GM12891 (cell line): ENCODE measurements at regions not wholly inside any gene's neighbourhood (a gene's known extent, or its start where the extent isn't known, plus 50 kb on each side); places are given as distances from the start of the nearest gene placed in this dataset.

Experiments used
- PAX5 ChIP-seq: IDR thresholded peaks from 2 replicates; pipeline ENCODE4 v1.6.1; 2011; ENCODE audit warnings: low read length, moderate library complexity, mild to moderate bottlenecking; ENCODE audit not compliant: insufficient read depth, severe bottlenecking
- POLR2A ChIP-seq: IDR thresholded peaks from 2 replicates; pipeline ENCODE4 v1.6.1; 2011; ENCODE audit warnings: low read depth, low read length, control low read depth
- POLR2AphosphoS5 ChIP-seq: IDR thresholded peaks from 2 replicates; pipeline ENCODE4 v1.6.1; 2011; ENCODE audit warnings: low read depth, low read length, control low read depth
- POU2F2 ChIP-seq: IDR thresholded peaks from 2 replicates; pipeline ENCODE4 v1.6.1; 2011; ENCODE audit warnings: low read depth, mild to moderate bottlenecking, control low read depth, low read length, moderate library complexity
- SPI1 ChIP-seq: IDR thresholded peaks from 2 replicates; pipeline ENCODE4 v1.6.1; 2011; ENCODE audit warnings: low read depth, low read length, control low read depth
- TAF1 ChIP-seq: IDR thresholded peaks from 2 replicates; pipeline ENCODE4 v1.6.1; 2011; ENCODE audit warnings: low read depth, low read length, control low read depth

- no peak for TF ChIP-seq POLR2AphosphoS5
- no peak for TF ChIP-seq POLR2A
- no peak for TF ChIP-seq SPI1
- TF ChIP-seq PAX5 = no peak
- no peak for TF ChIP-seq POU2F2
- TF ChIP-seq TAF1 = no peak
Observed at GRCh38 chr16:35450648-35451047, 1991.2 kb downstream of the TP53TG3F start.
